GM18909 (cell line): ENCODE measurements at regions not wholly inside any gene's neighbourhood (a gene's known extent, or its start where the extent isn't known, plus 50 kb on each side); places are given as distances from the start of the nearest gene placed in this dataset.

Experiments used
- ATAC-seq: cut with Tn5 transposase; IDR thresholded peaks from one replicate; pipeline ENCODE4 v1.9.1; 2021; ENCODE audit warnings: mild to moderate bottlenecking; ENCODE audit not compliant: unreplicated experiment, poor library complexity

- ATAC-seq, result no peak
Observed at GRCh38 chr1:182200025-182200812, 138.7 kb upstream of the ZNF648 start.

GRCh38 chr1:182198006-182198605, 136.6 kb upstream of the ZNF648 start:
- no peak for ATAC-seq

GRCh38 chr1:182196897-182197870, 135.7 kb upstream of the ZNF648 start:
- ATAC-seq, result no peak

GRCh38 chr1:182195733-182196132, 134.2 kb upstream of the ZNF648 start:
- no peak for ATAC-seq

GRCh38 chr1:182193908-182194550, 132.5 kb upstream of the ZNF648 start:
- ATAC-seq, result no peak

- no peak for ATAC-seq
Observed at GRCh38 chr1:182192966-182193365, 131.5 kb upstream of the ZNF648 start.

GRCh38 chr1:182192215-182192614, 130.7 kb upstream of the ZNF648 start:
- ATAC-seq, result no peak

- ATAC-seq, result no peak
Observed at GRCh38 chr1:182191381-182192115, 130.0 kb upstream of the ZNF648 start.

- no peak for ATAC-seq
Observed at GRCh38 chr1:182189535-182190066, 128.1 kb upstream of the ZNF648 start.

- no peak for ATAC-seq
Observed at GRCh38 chr1:182186757-182187146, 125.2 kb upstream of the ZNF648 start.

GRCh38 chr1:182185842-182186756, 124.6 kb upstream of the ZNF648 start:
- ATAC-seq, result no peak

- no peak for ATAC-seq
Observed at GRCh38 chr1:182185136-182185535, 123.6 kb upstream of the ZNF648 start.

GRCh38 chr1:182183606-182184005, 122.1 kb upstream of the ZNF648 start:
- no peak for ATAC-seq

GRCh38 chr1:182182311-182182710, 120.8 kb upstream of the ZNF648 start:
- no peak for ATAC-seq

GRCh38 chr1:182181167-182181572, 119.7 kb upstream of the ZNF648 start:
- no peak for ATAC-seq

- ATAC-seq, result no peak
Observed at GRCh38 chr1:182175361-182175931, 113.9 kb upstream of the ZNF648 start.

- ATAC-seq, result no peak
Observed at GRCh38 chr1:182174513-182174855, 113.0 kb upstream of the ZNF648 start.

- no peak for ATAC-seq
Observed at GRCh38 chr1:182173808-182174512, 112.4 kb upstream of the ZNF648 start.
